Neural progenitor cell (in vitro differentiated cells): ENCODE measurements at regions not wholly inside any gene's neighbourhood (a gene's known extent, or its start where the extent isn't known, plus 50 kb on each side); places are given as distances from the start of the nearest gene placed in this dataset.

Source experiments
- CTCF ChIP-seq: fragments of 200-600 bp; sonication (generic); IDR thresholded peaks from 2 replicates; pipeline ENCODE4 v1.5.1; 2017; ENCODE audit warnings: antibody characterized with exemption, mild to moderate bottlenecking
- EZH2phosphoT487 ChIP-seq: fragments of 200-600 bp; sonication (generic); IDR thresholded peaks from 2 replicates; pipeline ENCODE4 v1.6.1; 2017; ENCODE audit warnings: antibody characterized with exemption

- no peak for TF ChIP-seq CTCF
- TF ChIP-seq EZH2phosphoT487, result no peak
Measured at GRCh38 chr3:22996920-22997571, 206.1 kb upstream of the UBE2E2 start.
